DMS79 treated with DMSO at 0.1 percent for 48 hours (cell line): ENCODE measurements at regions not wholly inside any gene's neighbourhood (a gene's known extent, or its start where the extent isn't known, plus 50 kb on each side); places are given as distances from the start of the nearest gene placed in this dataset.

Experiments
- DNase-seq: peaks from one replicate; lab custom pipeline; 2025; lab: John Stamatoyannopoulos, UW

DNA sequence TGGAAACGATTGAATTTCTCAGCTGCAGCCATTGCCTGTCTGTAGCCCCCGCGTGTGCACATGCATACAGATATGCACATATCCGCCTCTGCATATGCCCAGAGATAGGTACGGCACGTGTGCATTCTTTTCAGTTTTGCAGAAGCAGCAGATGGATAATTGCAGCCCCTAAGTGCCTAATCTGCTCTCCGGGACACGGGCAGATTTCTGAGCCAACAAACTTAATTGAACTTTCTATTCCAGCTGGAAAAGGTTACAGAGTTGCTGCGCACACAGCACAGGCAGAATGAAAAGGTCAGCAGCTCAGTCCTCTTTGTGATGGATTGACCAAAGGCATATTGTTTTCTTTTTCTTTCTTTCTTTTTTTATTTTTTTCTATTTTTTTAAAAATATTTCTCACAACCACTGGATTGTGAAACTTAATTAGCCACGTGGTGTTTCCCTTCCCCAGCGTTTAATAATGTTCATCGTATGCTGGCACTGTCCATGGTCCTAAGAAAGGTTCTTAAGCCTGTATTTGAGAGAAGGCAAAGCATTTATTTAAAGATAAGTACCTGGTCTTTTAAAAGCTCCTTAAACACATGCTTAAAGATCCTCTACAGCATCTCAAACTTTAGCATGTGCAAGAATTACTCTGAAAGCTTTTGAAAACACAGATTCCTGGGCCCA, 270.2 kb upstream of the BRINP1 start:
- no peak for DNase-seq

DNA sequence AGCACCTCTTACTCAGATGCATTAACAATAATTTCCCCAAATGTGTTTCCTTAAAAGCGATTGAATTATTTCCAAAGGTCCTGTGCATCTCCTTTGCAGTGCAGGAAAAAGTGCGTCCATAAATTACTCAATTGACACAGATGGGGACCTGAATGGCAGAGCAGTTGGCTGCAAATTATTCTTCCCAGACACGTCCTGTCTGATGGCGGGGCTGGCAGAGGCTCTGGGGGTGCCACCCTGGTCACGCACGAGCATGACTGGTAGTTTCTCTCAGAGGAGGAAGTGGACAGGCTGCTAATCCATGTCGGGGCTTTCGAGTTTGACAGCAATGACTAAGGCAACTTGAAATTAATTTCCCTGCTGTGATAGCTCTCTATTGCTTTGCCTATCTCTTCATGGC, 264.8 kb upstream of the BRINP1 start:
- no peak for DNase-seq

DNA sequence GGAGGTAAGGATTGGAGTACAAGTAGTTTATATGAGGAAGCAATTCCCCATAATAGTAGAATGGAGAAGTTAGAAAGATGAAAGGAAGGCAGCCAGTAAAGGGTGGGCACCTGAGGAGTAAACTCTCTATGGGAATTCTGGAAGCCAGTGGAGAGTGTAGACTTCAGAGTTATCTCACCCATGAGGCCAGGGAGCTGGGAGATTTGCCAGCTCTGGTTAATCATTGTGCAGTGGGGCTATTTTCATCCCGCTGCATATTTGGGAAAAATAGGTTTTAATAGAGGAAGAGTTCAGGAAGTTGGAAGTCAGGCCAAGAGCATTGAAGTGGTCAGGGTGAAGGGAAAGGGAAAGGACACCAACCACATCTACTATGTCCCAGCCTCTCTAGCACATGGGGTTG, 242.3 kb upstream of the BRINP1 start:
- no peak for DNase-seq

DNA sequence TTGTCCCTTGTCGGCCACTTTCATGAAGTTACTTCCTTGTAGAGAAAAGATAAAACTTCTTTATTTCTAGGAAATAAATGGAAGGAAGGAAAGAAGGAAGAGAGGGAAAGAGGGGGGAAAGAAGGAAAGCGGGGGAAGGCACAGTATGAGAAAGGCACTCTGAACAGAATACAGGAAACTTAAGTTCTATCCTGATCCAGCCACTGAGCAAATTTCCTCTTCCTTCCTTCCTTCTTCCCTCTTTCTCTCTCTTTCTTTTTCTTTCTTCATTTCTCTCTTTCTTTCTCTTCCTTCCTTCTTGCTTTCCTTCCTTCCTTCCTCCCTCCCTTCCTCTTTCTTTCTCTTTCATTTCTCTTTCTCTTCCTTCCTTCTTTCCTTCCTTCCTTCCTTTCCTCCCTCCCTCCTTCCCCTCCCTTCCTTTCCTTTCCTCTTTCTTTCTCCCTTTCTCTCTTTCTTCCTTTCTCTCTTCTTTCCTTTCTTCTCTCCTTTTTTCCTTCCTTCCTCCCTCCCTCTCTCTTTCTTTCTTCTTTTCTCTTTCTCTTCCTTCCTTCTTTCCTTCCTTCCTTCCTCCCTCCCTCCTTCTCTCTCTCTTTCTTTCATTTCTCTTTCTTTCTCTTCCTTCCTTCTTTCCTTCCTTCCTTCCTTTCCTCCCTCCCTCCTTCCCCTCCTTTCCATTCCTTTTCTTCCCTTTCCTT, 240.2 kb upstream of the BRINP1 start:
- no peak for DNase-seq

DNA sequence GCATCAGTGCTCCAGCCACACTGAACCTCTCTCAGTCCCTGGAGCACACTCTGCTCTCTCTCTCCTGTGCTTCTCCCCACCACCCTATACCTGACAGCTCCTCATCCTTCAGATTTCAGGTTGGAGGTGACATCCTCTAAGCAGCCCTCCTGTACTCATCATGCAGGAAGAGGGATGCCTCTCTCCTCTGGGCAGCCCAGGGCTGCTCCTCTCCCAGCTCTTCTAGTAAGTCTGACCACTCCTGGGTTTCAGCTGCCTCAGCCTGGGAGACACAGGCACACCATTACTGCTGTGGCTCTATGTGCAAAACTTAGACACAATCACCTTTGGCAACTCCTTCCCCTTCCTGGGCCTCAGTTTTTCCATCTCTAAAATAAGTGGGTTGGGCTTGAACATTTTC, 232.4 kb upstream of the BRINP1 start:
- no peak for DNase-seq

DNA sequence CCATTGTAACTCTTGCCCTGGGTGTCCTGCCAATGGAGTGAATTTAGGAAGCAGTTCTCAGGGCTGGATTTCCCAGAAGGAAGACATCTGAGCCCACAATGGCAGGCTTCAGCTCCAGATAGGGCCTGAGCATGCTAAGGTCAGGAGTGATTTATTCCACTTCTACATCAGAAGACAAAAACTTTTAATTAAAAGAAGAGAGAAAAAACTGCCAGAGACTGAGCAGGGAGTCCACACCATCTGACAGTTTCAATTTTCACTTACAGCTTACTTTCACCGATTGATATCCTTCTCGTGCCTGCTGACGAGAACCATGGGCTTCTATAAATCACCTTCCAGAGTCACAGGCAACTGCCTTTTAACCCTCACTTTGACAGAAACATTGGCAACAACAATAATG, 228.3 kb upstream of the BRINP1 start:
- DNase-seq: no peak

DNA sequence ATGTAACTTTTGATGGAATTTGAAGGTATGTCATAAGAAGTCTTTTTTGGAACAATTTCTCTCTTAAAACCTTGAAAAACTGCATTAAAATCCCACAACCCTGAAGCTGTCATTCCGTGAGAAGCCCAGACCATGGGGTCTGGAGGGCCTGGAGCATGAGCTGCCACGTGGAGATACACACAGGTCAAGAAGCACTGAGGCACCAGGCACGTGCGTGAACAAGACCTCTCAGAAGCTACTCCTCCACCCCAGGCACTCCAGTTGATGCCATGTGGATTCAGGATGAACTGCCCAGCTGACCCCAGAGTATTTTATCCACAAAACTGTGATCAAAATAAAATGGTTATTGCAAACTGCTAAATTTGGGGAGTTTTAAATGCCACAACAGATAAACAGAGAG, 227.5 kb upstream of the BRINP1 start:
- DNase-seq: no peak

DNA sequence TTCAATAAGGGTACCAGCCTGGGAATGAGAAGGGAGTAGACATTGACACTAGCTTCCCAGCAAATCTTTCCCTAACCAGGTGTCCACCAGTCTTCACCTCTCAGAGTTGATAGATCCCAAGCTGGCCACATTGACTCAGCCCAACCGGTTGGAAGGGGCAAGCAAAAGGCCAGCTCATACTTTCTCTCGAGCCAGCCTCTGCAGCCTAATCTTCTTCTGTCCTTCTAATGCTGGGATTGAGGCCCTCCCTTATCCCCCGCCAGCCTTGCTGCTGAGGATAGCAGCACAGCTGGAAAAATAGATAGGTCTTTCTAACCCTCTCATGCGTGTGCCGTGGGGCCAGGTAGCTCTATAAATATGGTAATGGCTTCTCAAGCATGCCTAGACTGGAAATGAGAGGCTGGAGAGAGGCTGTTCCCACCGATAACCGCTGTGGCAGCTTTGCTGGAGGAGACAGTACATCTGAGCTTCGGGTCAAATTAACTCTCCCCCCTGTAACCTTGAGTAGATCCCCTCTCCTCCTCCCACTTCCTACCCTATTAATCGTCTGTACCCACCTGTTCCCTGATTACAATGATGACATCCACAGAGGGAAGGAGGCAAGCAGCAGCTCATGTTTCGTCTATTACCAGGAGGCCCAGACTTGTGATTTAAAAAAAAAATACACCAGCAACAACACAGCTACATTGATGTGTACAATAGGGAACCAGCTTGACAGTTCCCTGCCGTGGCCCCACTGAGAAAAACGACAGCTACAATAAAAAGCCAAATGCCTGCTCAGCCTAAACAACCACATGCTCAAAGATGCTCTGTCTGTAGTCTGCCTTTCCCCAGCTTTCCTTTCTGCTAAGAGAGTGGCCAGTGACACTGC, 219.9 kb upstream of the BRINP1 start:
- no peak for DNase-seq

DNA sequence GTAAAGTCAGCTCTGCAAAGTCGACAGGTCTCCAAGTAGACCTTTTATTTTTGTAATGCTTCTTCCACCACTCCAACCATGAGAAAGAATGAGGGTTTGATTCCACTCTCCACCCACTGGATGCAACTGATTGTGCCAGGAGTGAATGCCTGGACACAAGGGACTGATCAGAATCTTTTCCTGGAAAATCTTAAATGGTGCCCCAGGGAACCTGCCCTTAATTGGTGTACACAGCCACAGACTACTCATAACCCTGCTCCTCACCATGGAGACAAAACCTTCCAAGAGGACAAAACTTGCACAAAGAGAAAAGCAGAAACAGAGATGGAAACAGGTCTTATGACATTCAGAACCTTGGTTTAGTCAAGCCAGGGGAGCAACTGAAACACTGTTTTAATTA, 208.6 kb upstream of the BRINP1 start:
- no peak for DNase-seq

DNA sequence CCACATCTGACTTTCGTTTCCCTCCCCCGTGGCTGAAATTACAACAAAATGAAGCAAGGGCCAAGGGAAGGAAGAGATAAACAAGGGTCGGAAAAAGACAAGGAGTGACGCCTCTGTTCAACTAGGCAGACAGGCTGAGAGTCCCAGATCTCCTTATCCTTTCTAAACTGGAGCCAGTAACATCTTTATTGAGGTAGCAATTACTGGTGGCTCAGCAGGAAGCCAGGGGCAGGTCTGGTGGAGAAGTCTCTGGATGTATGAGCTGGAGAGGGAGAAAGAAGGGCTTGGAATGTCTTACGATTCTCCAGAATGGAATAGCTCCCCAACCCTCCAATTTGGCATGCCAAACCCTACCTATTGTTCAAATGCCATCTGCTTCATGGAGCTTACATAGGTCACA, 190.8 kb upstream of the BRINP1 start:
- DNase-seq: no peak

DNA sequence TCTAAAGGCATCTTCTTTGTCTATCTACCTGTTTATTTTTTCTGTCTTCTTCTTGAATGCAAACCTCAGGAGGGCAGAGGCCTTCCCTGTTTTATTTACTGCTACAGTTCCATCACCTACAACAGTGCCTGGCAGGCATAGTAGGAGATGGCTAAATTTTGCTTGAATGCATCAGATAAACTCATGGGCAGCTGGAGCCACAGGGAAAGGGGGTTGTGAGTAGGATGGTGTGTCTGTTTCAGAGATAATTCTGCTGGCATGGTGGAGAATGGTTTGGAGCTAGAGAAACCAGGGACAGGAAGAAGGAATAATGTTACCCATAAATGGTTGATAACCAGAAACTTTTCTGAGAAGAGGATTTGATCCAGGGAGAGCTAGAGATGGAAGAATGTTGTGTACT, 189.8 kb upstream of the BRINP1 start:
- DNase-seq: no peak

DNA sequence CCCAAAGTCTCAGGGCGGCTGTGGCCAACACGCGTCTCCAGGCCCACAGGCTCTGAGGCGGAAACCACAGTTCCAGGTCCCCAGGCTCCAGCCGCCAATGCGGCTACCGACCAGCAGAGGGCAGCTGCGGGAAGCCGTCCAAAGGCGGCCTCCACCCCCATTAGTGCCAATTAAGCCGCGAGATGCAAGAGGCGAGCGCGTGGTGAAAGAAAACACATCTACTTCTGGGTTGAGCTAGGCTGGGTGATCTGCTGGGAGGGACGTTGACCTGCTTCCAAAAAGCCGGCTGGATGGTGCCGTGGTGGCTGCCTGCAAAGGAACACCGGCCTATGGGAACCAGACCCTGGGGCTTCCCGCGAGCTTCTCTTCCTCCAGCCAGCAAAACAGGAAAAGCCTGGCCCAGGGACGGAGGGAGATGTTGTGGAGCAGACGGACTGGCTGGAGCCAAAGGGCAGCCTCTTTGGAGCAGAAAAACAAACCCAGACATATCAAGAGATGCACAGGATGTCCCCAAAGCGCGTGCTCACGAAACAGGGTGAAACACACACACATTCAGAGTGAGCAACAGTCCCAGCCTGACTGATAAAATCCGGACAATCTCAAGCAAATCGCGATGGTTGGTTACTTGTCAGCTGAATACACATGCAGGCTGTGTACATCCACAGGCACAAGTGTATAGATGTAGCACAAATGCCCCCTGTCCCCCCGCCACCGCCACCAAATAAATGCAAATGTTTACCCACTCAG, 187.1 kb upstream of the BRINP1 start:
- DNase-seq: peak; percentile 6

DNA sequence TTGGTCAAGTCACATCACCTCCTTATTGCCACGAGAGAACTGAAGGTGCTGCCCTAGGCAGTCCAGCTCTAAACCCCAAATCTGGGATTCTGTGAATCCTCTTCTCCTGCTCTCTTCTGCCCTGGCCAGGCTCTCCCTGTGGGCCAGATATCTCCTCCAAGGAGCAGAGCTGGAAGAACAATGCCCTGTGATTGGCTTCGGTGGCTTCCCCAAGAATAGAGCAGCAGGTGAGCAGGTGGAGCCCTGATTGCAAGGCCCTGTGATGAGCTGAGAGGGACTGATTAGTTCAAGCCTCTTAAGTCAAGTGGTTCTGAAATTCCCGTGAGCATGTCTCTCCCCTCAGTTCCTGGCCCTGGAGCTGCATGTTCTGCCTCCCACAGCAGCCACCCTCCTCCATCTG, 175.3 kb upstream of the BRINP1 start:
- no peak for DNase-seq

DNA sequence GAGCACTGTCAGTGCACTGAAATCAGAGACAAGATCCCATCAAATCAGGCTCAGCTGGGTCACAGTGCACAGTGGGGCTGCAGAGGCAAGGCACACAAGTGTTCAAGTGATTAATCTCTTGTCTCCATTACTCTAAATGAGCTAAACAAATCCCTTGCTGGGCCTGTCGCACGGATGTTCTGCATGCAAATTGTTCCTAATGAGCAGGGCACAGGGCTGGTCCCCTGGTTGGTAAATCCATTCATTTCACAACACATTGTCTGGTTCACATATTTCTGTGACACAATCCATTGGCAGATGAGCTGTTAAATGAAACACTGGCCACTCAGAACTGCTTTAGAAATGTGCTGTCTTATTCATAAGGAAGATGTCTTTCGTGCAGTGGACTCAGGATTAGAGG, 167.9 kb upstream of the BRINP1 start:
- no peak for DNase-seq

DNA sequence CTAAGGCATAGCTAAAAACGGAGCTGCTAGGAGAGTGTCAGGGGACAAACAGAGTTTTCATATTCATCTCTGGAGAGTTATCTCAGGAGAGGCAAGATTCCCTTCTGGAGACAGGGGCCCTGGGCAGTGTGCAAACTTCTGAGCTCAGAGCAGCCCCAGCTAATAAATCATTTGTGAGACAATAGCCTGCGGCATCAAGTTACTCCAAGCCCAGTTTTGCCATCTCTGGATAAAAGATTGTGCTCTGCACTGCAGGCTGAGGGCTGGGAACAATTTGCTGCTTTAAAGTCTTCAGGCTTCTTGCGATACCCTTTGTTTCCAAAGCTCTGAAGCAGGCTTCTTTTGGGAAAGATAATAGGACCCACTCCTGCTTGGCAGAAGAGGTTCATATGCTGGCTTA, 164.3 kb upstream of the BRINP1 start:
- DNase-seq: no peak

DNA sequence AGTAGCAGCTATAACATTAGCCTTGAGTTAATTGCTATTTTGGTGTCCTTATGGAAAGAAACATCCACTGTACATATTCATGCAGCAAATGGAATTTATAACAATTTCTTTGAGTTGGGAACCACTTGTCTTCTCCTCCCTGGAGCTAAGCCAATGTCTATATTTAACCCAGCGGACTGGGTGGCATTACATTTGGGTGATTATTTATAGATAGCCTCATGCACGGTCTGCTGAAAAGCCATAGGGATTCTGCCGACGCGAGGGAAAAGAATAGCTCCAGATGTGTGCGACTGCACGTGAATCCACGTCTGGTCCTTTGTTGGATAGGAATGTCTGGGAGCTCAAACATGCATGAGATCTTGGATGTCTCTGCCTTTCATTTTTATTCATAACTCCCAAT, 157.5 kb upstream of the BRINP1 start:
- DNase-seq: no peak

DNA sequence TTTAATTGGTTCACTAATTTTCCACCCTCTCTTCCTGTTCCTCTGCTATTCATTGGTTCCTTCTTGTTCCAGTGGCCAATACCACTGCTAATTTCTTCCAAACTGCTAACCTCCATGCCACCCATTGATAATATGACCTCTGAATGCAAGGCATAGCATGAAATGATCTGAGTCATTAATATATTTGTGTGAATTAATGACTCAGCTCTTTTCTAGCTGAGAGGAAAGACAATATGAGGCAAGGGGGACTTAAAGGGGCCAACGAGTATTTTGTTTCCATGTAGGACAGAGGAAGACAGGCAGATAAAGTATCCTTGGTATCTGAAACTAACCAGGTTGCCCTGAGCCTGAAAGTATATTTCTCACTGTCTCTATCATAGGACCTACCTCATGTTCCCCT, 154.3 kb upstream of the BRINP1 start:
- no peak for DNase-seq

DNA sequence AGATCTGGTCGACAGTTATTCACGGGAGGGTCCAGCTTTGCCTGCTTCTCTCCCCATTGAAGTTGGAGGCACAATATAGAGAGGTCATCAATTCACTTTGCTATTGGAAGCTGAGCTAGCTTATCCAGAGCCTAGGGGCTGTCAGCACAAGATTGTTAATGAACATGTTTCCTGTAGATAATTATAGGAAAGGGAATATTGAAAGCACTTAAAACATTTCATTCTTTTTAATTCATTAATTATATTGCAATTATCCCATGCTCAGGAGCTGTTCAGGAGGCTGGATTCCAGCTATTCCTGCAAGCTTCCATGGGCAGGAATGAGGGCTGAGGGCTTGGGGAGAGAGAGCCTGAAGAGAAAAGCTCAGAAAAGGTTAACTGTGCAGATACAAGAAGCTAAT, 153.1 kb upstream of the BRINP1 start:
- DNase-seq: no peak

DNA sequence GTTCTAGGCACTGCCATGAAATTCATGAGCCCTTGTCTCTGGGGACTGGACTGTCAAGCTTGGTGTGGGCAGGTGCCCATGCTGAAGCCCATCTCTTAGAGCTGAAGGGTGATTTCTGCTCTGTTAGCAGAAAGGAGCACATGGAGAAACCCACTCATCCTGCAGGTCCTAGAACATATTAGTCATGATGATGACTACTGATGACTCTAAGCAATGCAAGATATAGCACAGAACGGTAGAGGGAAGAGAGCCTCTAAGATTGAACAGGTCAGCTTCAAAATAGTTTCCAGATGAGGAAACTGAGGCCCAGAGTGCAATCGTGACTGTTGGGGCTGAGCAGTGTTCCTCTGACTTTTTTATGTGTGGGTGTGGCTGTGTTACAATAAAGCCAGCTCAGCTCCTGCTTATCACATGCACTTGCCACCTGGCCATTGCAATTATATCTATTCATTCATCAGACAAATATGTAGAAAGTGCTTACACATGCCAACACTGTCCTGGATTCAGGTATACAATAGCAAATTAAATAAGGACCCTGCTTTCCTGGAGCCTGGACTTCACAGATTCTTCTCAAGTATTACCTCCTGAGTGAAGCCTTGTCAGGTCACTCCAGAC, 140.2 kb upstream of the BRINP1 start:
- DNase-seq: no peak

DNA sequence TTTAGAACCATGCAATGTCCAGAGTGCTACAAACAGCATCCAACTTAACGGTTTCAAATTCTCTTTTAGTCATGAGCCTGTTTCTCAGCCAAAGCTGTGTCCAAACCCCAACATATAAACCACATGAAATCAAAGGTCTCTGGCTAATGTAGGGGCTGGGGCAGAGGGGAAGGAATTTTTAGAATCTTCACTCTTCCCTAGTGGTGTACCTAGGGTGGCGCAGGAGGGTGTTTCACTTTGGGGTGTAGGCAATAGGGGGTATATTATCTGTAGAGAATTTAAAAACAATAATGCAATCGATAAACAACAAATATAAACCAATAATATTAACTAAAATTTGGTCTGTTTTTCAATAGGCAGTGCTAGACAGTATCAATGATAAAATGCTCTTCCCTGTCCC, 132.1 kb upstream of the BRINP1 start:
- DNase-seq: no peak

DNA sequence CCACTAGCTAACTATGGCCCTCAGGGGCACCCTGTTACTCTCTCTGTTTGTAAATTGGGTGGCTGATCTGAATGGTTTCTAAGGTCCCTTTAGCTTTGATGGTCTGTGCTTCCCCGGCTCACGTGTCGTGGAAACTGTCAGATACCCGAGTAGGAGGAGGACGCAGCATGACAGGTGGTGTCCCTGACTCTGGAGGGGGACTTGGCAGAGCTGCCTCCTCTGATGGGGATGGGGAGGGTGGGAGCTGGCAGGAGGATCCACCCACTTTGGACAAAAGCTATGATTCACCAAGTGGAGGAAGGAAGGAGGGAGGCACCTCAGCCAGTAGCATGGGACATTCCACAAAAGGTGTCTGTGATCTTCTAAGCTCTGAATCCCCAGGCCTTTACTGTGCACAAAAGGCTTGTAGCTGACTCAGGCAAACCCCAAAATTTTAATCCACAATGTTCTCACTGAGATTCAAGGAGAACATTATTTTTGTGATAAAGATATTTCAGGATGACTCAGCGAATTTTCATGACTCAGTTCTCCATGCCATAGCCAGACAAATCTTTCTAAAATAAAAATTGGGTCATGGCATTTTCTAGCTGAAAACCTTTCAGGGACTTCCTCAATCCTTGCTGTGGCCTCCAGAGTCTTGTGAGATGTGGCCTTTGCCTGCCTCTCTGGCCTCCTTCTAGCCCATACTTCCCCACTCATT, 131.0 kb upstream of the BRINP1 start:
- DNase-seq: no peak
